H9 (cell line): ENCODE measurements at regions not wholly inside any gene's neighbourhood (a gene's known extent, or its start where the extent isn't known, plus 50 kb on each side); places are given as distances from the start of the nearest gene placed in this dataset.

ENCODE experiments used
- DNase-seq: peaks from one replicate; pipeline ENCODE4 v3.0.0-alpha.2; 2017
- H2AFZ ChIP-seq: one replicate; pipeline ENCODE4 v1.6.1; 2013; ENCODE audit warnings: mild to moderate bottlenecking, low read length, control low read depth, moderate library complexity
- H2AK5ac ChIP-seq: 2 replicates; pipeline ENCODE4 v1.6.1; 2013; ENCODE audit warnings: low read length, control low read depth, mixed read lengths; ENCODE audit not compliant: insufficient read length
- H2BK120ac ChIP-seq: one replicate; pipeline ENCODE4 v1.6.1; 2013; ENCODE audit warnings: low read depth, mild to moderate bottlenecking, low read length, control low read depth, inconsistent platforms; ENCODE audit not compliant: poor library complexity, severe bottlenecking
- H2BK12ac ChIP-seq: 2 replicates; pipeline ENCODE4 v1.6.1; 2013; ENCODE audit warnings: low read length, control low read depth, mixed read lengths, low read depth; ENCODE audit not compliant: insufficient read length
- H2BK15ac ChIP-seq: 2 replicates; pipeline ENCODE4 v1.6.1; 2013; ENCODE audit warnings: low read depth, low read length, control low read depth
- H2BK20ac ChIP-seq: one replicate; pipeline ENCODE4 v1.6.1; 2013; ENCODE audit warnings: low read depth, mild to moderate bottlenecking, low read length, control low read depth, inconsistent platforms; ENCODE audit not compliant: poor library complexity, severe bottlenecking
- H2BK5ac ChIP-seq: 2 replicates; pipeline ENCODE4 v1.6.1; 2013; ENCODE audit warnings: low read length, control low read depth, mixed read lengths; ENCODE audit not compliant: insufficient read length
- H3K14ac ChIP-seq: 2 replicates; pipeline ENCODE4 v1.6.1; 2013; ENCODE audit warnings: low read length, control low read depth; ENCODE audit not compliant: insufficient read depth
- H3K18ac ChIP-seq: 2 replicates; pipeline ENCODE4 v1.6.1; 2013; ENCODE audit warnings: low read depth, mild to moderate bottlenecking, mixed read lengths, low read length, control low read depth; ENCODE audit not compliant: insufficient read length
- H3K23ac ChIP-seq: 2 replicates; pipeline ENCODE4 v1.6.1; 2013; ENCODE audit warnings: low read length, control low read depth, mixed read lengths, low read depth; ENCODE audit not compliant: insufficient read length
- H3K23me2 ChIP-seq: 2 replicates; pipeline ENCODE4 v1.6.1; 2013; ENCODE audit warnings: low read depth, mild to moderate bottlenecking, mixed read lengths, low read length, control low read depth; ENCODE audit not compliant: insufficient read length, poor library complexity, severe bottlenecking
- H3K27ac ChIP-seq: 2 replicates; pipeline ENCODE4 v1.5.1; 2013; ENCODE audit warnings: low read length, control low read depth, mixed read lengths, low read depth; ENCODE audit not compliant: insufficient read length
- H3K27me3 ChIP-seq: 2 replicates; pipeline ENCODE4 v1.6.1; 2013; ENCODE audit warnings: low read length, control low read depth, inconsistent platforms; ENCODE audit not compliant: insufficient read depth
- H3K4ac ChIP-seq: 2 replicates; pipeline ENCODE4 v1.6.1; 2013; ENCODE audit warnings: low read depth, mild to moderate bottlenecking, control low read depth, inconsistent platforms, low read length, moderate library complexity
- H3K4me1 ChIP-seq: 2 replicates; pipeline ENCODE4 v1.6.1; 2013; ENCODE audit warnings: low read length, control low read depth, inconsistent platforms; ENCODE audit not compliant: insufficient read depth
- H3K4me2 ChIP-seq: 2 replicates; pipeline ENCODE4 v1.6.1; 2013; ENCODE audit warnings: low read length, control low read depth, mixed read lengths; ENCODE audit not compliant: insufficient read length, insufficient read depth
- H3K56ac ChIP-seq: 2 replicates; pipeline ENCODE4 v1.6.1; 2013; ENCODE audit warnings: low read depth, mild to moderate bottlenecking, mixed read lengths, low read length, control low read depth; ENCODE audit not compliant: insufficient read length
- H3K79me1 ChIP-seq: 2 replicates; pipeline ENCODE4 v1.6.1; 2013; ENCODE audit warnings: low read depth, mild to moderate bottlenecking, moderate library complexity, low read length, control low read depth, inconsistent platforms; ENCODE audit not compliant: insufficient read depth, poor library complexity, severe bottlenecking
- H3K79me2 ChIP-seq: 2 replicates; pipeline ENCODE4 v1.6.1; 2013; ENCODE audit warnings: low read length, control low read depth, inconsistent platforms; ENCODE audit not compliant: insufficient read depth
- H3K9ac ChIP-seq: 2 replicates; pipeline ENCODE4 v1.6.1; 2013; ENCODE audit warnings: low read length, control low read depth, mixed read lengths; ENCODE audit not compliant: insufficient read length; ENCODE audit errors: extremely low read depth
- H3K9me3 ChIP-seq: one replicate; pipeline ENCODE4 v1.6.1; 2013; ENCODE audit warnings: low read depth, low read length, inconsistent platforms; ENCODE audit not compliant: control insufficient read depth
- H3T11ph ChIP-seq: one replicate; pipeline ENCODE4 v1.6.1; 2013; ENCODE audit warnings: mild to moderate bottlenecking, low read length, control low read depth, inconsistent platforms
- H4K20me1 ChIP-seq: one replicate; pipeline ENCODE4 v1.6.1; 2013; ENCODE audit not compliant: control insufficient read depth, insufficient read length, insufficient read depth
- H4K5ac ChIP-seq: 2 replicates; pipeline ENCODE4 v1.6.1; 2013; ENCODE audit warnings: low read depth, mild to moderate bottlenecking, mixed read lengths, low read length, control low read depth; ENCODE audit not compliant: insufficient read length
- H4K8ac ChIP-seq: replicated peaks from 2 replicates; pipeline ENCODE4 v1.6.1; 2013; ENCODE audit warnings: low read length, control low read depth, mixed read lengths, low read depth; ENCODE audit not compliant: insufficient read length
- H4K91ac ChIP-seq: 2 replicates; pipeline ENCODE4 v1.6.1; 2013; ENCODE audit warnings: low read depth, mild to moderate bottlenecking, moderate library complexity, mixed read lengths, low read length, control low read depth; ENCODE audit not compliant: insufficient read length
- H3K27ac Mint-ChIP-seq, 3 experiments: 2 replicates in 2 of 3; 3 replicates in 1 of 3; pipeline ENCODE4 v1.8.0; 2020 to 2021; ENCODE audit warnings: mixed read lengths in 3 of 3, mild to moderate bottlenecking in 1 of 3, moderate library complexity in 1 of 3
- H3K27me3 Mint-ChIP-seq: 2 replicates; pipeline ENCODE4 v1.8.0; 2021; ENCODE audit warnings: low read depth, mild to moderate bottlenecking, moderate library complexity, mixed read lengths
- H3K36me3 Mint-ChIP-seq, 3 experiments: 2 replicates in 2 of 3; 3 replicates in 1 of 3; pipeline ENCODE4 v1.8.0; 2020 to 2021; ENCODE audit warnings: low read depth in 3 of 3, mixed read lengths in 3 of 3; ENCODE audit not compliant: insufficient read depth in 1 of 3
- H3K4me1 Mint-ChIP-seq, 2 experiments: 2 replicates each; pipeline ENCODE4 v1.8.0; 2020; ENCODE audit warnings: mixed read lengths in 2 of 2
- H3K4me3 Mint-ChIP-seq, 2 experiments: 2 replicates in 1 of 2; 3 replicates in 1 of 2; pipeline ENCODE4 v1.8.0; 2020 to 2021; ENCODE audit warnings: mild to moderate bottlenecking in 2 of 2, mixed read lengths in 2 of 2, moderate library complexity in 1 of 2
- H3K9me3 Mint-ChIP-seq, 2 experiments: 2 replicates in 1 of 2; 3 replicates in 1 of 2; pipeline ENCODE4 v1.8.0; 2020; ENCODE audit warnings: mild to moderate bottlenecking in 2 of 2, mixed read lengths in 2 of 2, moderate library complexity in 1 of 2
- CTCF ChIP-seq: fragments of 200-600 bp; sonication (generic); conservative IDR thresholded peaks from 3 replicates; pipeline ENCODE4 v1.8.0; 2021; ENCODE audit warnings: antibody characterized with exemption, mild to moderate bottlenecking
- WGBS: extraction: QIAGEN DNeasy Blood & Tissue Kit; methylation state at CpG from one replicate; pipeline ENCODE4 v1.1.7; 2013; ENCODE audit warnings: missing lambda C conversion rate, low lambda C conversion rate, mixed read lengths; ENCODE audit not compliant: insufficient read length; ENCODE audit errors: extremely low coverage; 5-methylcytosine and 5-hydroxymethylcytosine counted together

- TF ChIP-seq CTCF, result no peak
- Histone ChIP-seq H4K8ac (no peak overlapping the region), H2BK120ac (no peak overlapping the region), H3K4ac (no peak overlapping the region), H2BK12ac (no peak overlapping the region), H2BK15ac (no peak overlapping the region), H2AFZ (no peak overlapping the region), H3K4me2 (no peak overlapping the region), H2BK5ac (no peak overlapping the region), H3K56ac (no peak overlapping the region), H3K9me3 (no peaks in the 10 kb centered on the region), H4K5ac (no peak overlapping the region), H3K23me2 (no peaks in the 10 kb centered on the region), H3K14ac (no peak overlapping the region), H3K79me1 (no peaks in the 10 kb centered on the region), H3K27ac (no peak overlapping the region), H3K27me3 (no peaks in the 10 kb centered on the region), H4K91ac (no peak overlapping the region), H3K18ac (no peak overlapping the region), H3K9ac (no peak overlapping the region), H3T11ph (no peak overlapping the region), H4K20me1 (no peaks in the 10 kb centered on the region), H2BK20ac (no peak overlapping the region), H2AK5ac (no peak overlapping the region), H3K23ac (no peak overlapping the region), H3K79me2 (0 out of 2 replicates have a peak, but pooled peaks cover 1% of the 10 kb centered on the region), H3K4me1 (no peaks in the 10 kb centered on the region)
- Mint-ChIP-seq H3K27me3 (no peaks in the 10 kb centered on the region; the same call in 1 of the 2 replicates), H3K36me3 (no peaks in the 10 kb centered on the region), H3K4me1 (no peaks in the 10 kb centered on the region), H3K27ac (no peak overlapping the region), H3K9me3 (no peaks in the 10 kb centered on the region), H3K4me3 (no peak overlapping the region)
- WGBS, result 100% methylated on average over 1 of the region's 4 CpGs
- no peak for DNase-seq
Observed at GRCh38 chr3:67875338-67875737, 220.9 kb upstream of the SUCLG2 start.
